H9 (cell line): ENCODE measurements at regions not wholly inside any gene's neighbourhood (a gene's known extent, or its start where the extent isn't known, plus 50 kb on each side); places are given as distances from the start of the nearest gene placed in this dataset.

ENCODE experiments used
- DNase-seq: peaks from one replicate; pipeline ENCODE4 v3.0.0-alpha.2; 2017
- H2AFZ ChIP-seq: one replicate; pipeline ENCODE4 v1.6.1; 2013; ENCODE audit warnings: mild to moderate bottlenecking, low read length, control low read depth, moderate library complexity
- H2AK5ac ChIP-seq: 2 replicates; pipeline ENCODE4 v1.6.1; 2013; ENCODE audit warnings: low read length, control low read depth, mixed read lengths; ENCODE audit not compliant: insufficient read length
- H2BK120ac ChIP-seq: one replicate; pipeline ENCODE4 v1.6.1; 2013; ENCODE audit warnings: low read depth, mild to moderate bottlenecking, low read length, control low read depth, inconsistent platforms; ENCODE audit not compliant: poor library complexity, severe bottlenecking
- H2BK12ac ChIP-seq: 2 replicates; pipeline ENCODE4 v1.6.1; 2013; ENCODE audit warnings: low read length, control low read depth, mixed read lengths, low read depth; ENCODE audit not compliant: insufficient read length
- H2BK15ac ChIP-seq: 2 replicates; pipeline ENCODE4 v1.6.1; 2013; ENCODE audit warnings: low read depth, low read length, control low read depth
- H2BK20ac ChIP-seq: one replicate; pipeline ENCODE4 v1.6.1; 2013; ENCODE audit warnings: low read depth, mild to moderate bottlenecking, low read length, control low read depth, inconsistent platforms; ENCODE audit not compliant: poor library complexity, severe bottlenecking
- H2BK5ac ChIP-seq: 2 replicates; pipeline ENCODE4 v1.6.1; 2013; ENCODE audit warnings: low read length, control low read depth, mixed read lengths; ENCODE audit not compliant: insufficient read length
- H3K14ac ChIP-seq: 2 replicates; pipeline ENCODE4 v1.6.1; 2013; ENCODE audit warnings: low read length, control low read depth; ENCODE audit not compliant: insufficient read depth
- H3K18ac ChIP-seq: 2 replicates; pipeline ENCODE4 v1.6.1; 2013; ENCODE audit warnings: low read depth, mild to moderate bottlenecking, mixed read lengths, low read length, control low read depth; ENCODE audit not compliant: insufficient read length
- H3K23ac ChIP-seq: 2 replicates; pipeline ENCODE4 v1.6.1; 2013; ENCODE audit warnings: low read length, control low read depth, mixed read lengths, low read depth; ENCODE audit not compliant: insufficient read length
- H3K23me2 ChIP-seq: 2 replicates; pipeline ENCODE4 v1.6.1; 2013; ENCODE audit warnings: low read depth, mild to moderate bottlenecking, mixed read lengths, low read length, control low read depth; ENCODE audit not compliant: insufficient read length, poor library complexity, severe bottlenecking
- H3K27ac ChIP-seq: 2 replicates; pipeline ENCODE4 v1.5.1; 2013; ENCODE audit warnings: low read length, control low read depth, mixed read lengths, low read depth; ENCODE audit not compliant: insufficient read length
- H3K27me3 ChIP-seq: 2 replicates; pipeline ENCODE4 v1.6.1; 2013; ENCODE audit warnings: low read length, control low read depth, inconsistent platforms; ENCODE audit not compliant: insufficient read depth
- H3K4ac ChIP-seq: 2 replicates; pipeline ENCODE4 v1.6.1; 2013; ENCODE audit warnings: low read depth, mild to moderate bottlenecking, control low read depth, inconsistent platforms, low read length, moderate library complexity
- H3K4me1 ChIP-seq: 2 replicates; pipeline ENCODE4 v1.6.1; 2013; ENCODE audit warnings: low read length, control low read depth, inconsistent platforms; ENCODE audit not compliant: insufficient read depth
- H3K4me2 ChIP-seq: 2 replicates; pipeline ENCODE4 v1.6.1; 2013; ENCODE audit warnings: low read length, control low read depth, mixed read lengths; ENCODE audit not compliant: insufficient read length, insufficient read depth
- H3K56ac ChIP-seq: 2 replicates; pipeline ENCODE4 v1.6.1; 2013; ENCODE audit warnings: low read depth, mild to moderate bottlenecking, mixed read lengths, low read length, control low read depth; ENCODE audit not compliant: insufficient read length
- H3K79me1 ChIP-seq: 2 replicates; pipeline ENCODE4 v1.6.1; 2013; ENCODE audit warnings: low read depth, mild to moderate bottlenecking, moderate library complexity, low read length, control low read depth, inconsistent platforms; ENCODE audit not compliant: insufficient read depth, poor library complexity, severe bottlenecking
- H3K79me2 ChIP-seq: 2 replicates; pipeline ENCODE4 v1.6.1; 2013; ENCODE audit warnings: low read length, control low read depth, inconsistent platforms; ENCODE audit not compliant: insufficient read depth
- H3K9ac ChIP-seq: 2 replicates; pipeline ENCODE4 v1.6.1; 2013; ENCODE audit warnings: low read length, control low read depth, mixed read lengths; ENCODE audit not compliant: insufficient read length; ENCODE audit errors: extremely low read depth
- H3K9me3 ChIP-seq: one replicate; pipeline ENCODE4 v1.6.1; 2013; ENCODE audit warnings: low read depth, low read length, inconsistent platforms; ENCODE audit not compliant: control insufficient read depth
- H3T11ph ChIP-seq: one replicate; pipeline ENCODE4 v1.6.1; 2013; ENCODE audit warnings: mild to moderate bottlenecking, low read length, control low read depth, inconsistent platforms
- H4K20me1 ChIP-seq: one replicate; pipeline ENCODE4 v1.6.1; 2013; ENCODE audit not compliant: control insufficient read depth, insufficient read length, insufficient read depth
- H4K5ac ChIP-seq: 2 replicates; pipeline ENCODE4 v1.6.1; 2013; ENCODE audit warnings: low read depth, mild to moderate bottlenecking, mixed read lengths, low read length, control low read depth; ENCODE audit not compliant: insufficient read length
- H4K8ac ChIP-seq: replicated peaks from 2 replicates; pipeline ENCODE4 v1.6.1; 2013; ENCODE audit warnings: low read length, control low read depth, mixed read lengths, low read depth; ENCODE audit not compliant: insufficient read length
- H4K91ac ChIP-seq: 2 replicates; pipeline ENCODE4 v1.6.1; 2013; ENCODE audit warnings: low read depth, mild to moderate bottlenecking, moderate library complexity, mixed read lengths, low read length, control low read depth; ENCODE audit not compliant: insufficient read length
- H3K27ac Mint-ChIP-seq, 3 experiments: 2 replicates in 2 of 3; 3 replicates in 1 of 3; pipeline ENCODE4 v1.8.0; 2020 to 2021; ENCODE audit warnings: mixed read lengths in 3 of 3, mild to moderate bottlenecking in 1 of 3, moderate library complexity in 1 of 3
- H3K27me3 Mint-ChIP-seq: 2 replicates; pipeline ENCODE4 v1.8.0; 2021; ENCODE audit warnings: low read depth, mild to moderate bottlenecking, moderate library complexity, mixed read lengths
- H3K36me3 Mint-ChIP-seq, 3 experiments: 2 replicates in 2 of 3; 3 replicates in 1 of 3; pipeline ENCODE4 v1.8.0; 2020 to 2021; ENCODE audit warnings: low read depth in 3 of 3, mixed read lengths in 3 of 3; ENCODE audit not compliant: insufficient read depth in 1 of 3
- H3K4me1 Mint-ChIP-seq, 2 experiments: 2 replicates each; pipeline ENCODE4 v1.8.0; 2020; ENCODE audit warnings: mixed read lengths in 2 of 2
- H3K4me3 Mint-ChIP-seq, 2 experiments: 2 replicates in 1 of 2; 3 replicates in 1 of 2; pipeline ENCODE4 v1.8.0; 2020 to 2021; ENCODE audit warnings: mild to moderate bottlenecking in 2 of 2, mixed read lengths in 2 of 2, moderate library complexity in 1 of 2
- H3K9me3 Mint-ChIP-seq, 2 experiments: 2 replicates in 1 of 2; 3 replicates in 1 of 2; pipeline ENCODE4 v1.8.0; 2020; ENCODE audit warnings: mild to moderate bottlenecking in 2 of 2, mixed read lengths in 2 of 2, moderate library complexity in 1 of 2
- CTCF ChIP-seq: fragments of 200-600 bp; sonication (generic); conservative IDR thresholded peaks from 3 replicates; pipeline ENCODE4 v1.8.0; 2021; ENCODE audit warnings: antibody characterized with exemption, mild to moderate bottlenecking
- WGBS: extraction: QIAGEN DNeasy Blood & Tissue Kit; methylation state at CpG from one replicate; pipeline ENCODE4 v1.1.7; 2013; ENCODE audit warnings: missing lambda C conversion rate, low lambda C conversion rate, mixed read lengths; ENCODE audit not compliant: insufficient read length; ENCODE audit errors: extremely low coverage; 5-methylcytosine and 5-hydroxymethylcytosine counted together

- H3K14ac ChIP-seq: no peak overlapping the region
- H3K27ac Mint-ChIP-seq: no peak overlapping the region; a peak in 1 of 7 replicates
- no peak overlapping the region for H4K5ac ChIP-seq
- no peak overlapping the region for H3K9ac ChIP-seq
- no peak overlapping the region for H3K4ac ChIP-seq
- no peaks in the 10 kb centered on the region for H3K4me1 ChIP-seq
- H3K27me3 Mint-ChIP-seq: peaks cover 10% of the 10 kb centered on the region
- H3K27ac ChIP-seq: no peak overlapping the region
- H3K9me3 ChIP-seq: no peaks in the 10 kb centered on the region
- peaks cover 1 to 4% of the 10 kb centered on the region in 2 experiments; a peak in 1 of 5 replicates for H3K9me3 Mint-ChIP-seq
- H3K18ac ChIP-seq: no peak overlapping the region
- H4K20me1 ChIP-seq: no peaks in the 10 kb centered on the region
- peaks cover 0 to 6% of the 10 kb centered on the region in 2 experiments; a peak in 2 of 4 replicates for H3K4me1 Mint-ChIP-seq
- H2BK5ac ChIP-seq: no peak overlapping the region
- peaks cover 0 to 6% (median 1%) of the 10 kb centered on the region in 3 experiments; a peak in 3 of 7 replicates for H3K36me3 Mint-ChIP-seq
- H3K4me2 ChIP-seq: no peak overlapping the region
- TF ChIP-seq CTCF: no peak
- no peak overlapping the region for H3K56ac ChIP-seq
- no peaks in the 10 kb centered on the region for H3K27me3 ChIP-seq
- no peak overlapping the region for H2AFZ ChIP-seq
- no peaks in the 10 kb centered on the region for H3K79me2 ChIP-seq
- H2AK5ac ChIP-seq: no peak overlapping the region
- H4K8ac ChIP-seq: no peak overlapping the region
- H2BK15ac ChIP-seq: no peak overlapping the region
- WGBS: no CpG with 5 or more reads among the region's 2 CpGs
- H3K79me1 ChIP-seq: no peaks in the 10 kb centered on the region
- H3K4me3 Mint-ChIP-seq: no peak overlapping the region
- H3K23ac ChIP-seq: no peak overlapping the region
- H3K23me2 ChIP-seq: no peaks in the 10 kb centered on the region
- no peak overlapping the region for H3T11ph ChIP-seq
- no peak overlapping the region for H2BK20ac ChIP-seq
- H2BK120ac ChIP-seq: no peak overlapping the region
- no peak overlapping the region for H4K91ac ChIP-seq
- no peak overlapping the region for H2BK12ac ChIP-seq
- DNase-seq: no peak
Measured at GRCh38 chr6:11450037-11450436, 87.5 kb upstream of the TMEM170B start.
